ENCODE measurements at regions not wholly inside any gene's neighbourhood (a gene's known extent, or its start where the extent isn't known, plus 50 kb on each side); places are given as distances from the start of the nearest gene placed in this dataset.

- H3K36me3 Mint-ChIP-seq: no peaks in the 10 kb centered on the region
- H3K9me3 Mint-ChIP-seq: no peaks in the 10 kb centered on the region
- peaks cover 15% of the 10 kb centered on the region for H3K4me1 Mint-ChIP-seq
- H3K27ac Mint-ChIP-seq: no peak overlapping the region
- no peak for DNase-seq (ENCODE audit: low spot score in 2 of 2)
- H3K4me3 Mint-ChIP-seq: no peak overlapping the region
- ATAC-seq: no peak
Observed at GRCh38 chr2:195479407-195479806, 177.6 kb upstream of the SLC39A10 start.

- H3K4me1 Mint-ChIP-seq: peaks cover 16% of the 10 kb centered on the region
- H3K9me3 Mint-ChIP-seq: no peaks in the 10 kb centered on the region
- peak; percentile 51 for ATAC-seq
- no peak for DNase-seq (ENCODE audit: low spot score in 2 of 2)
- H3K36me3 Mint-ChIP-seq: no peaks in the 10 kb centered on the region
- no peak overlapping the region for H3K4me3 Mint-ChIP-seq
- H3K27ac Mint-ChIP-seq: no peak overlapping the region
Observed at GRCh38 chr2:195477996-195478382, 179.0 kb upstream of the SLC39A10 start.

GRCh38 chr2:195477248-195477995, 179.6 kb upstream of the SLC39A10 start:
- Mint-ChIP-seq H3K9me3 (no peaks in the 10 kb centered on the region), H3K36me3 (no peaks in the 10 kb centered on the region), H3K4me1 (peaks cover 21% of the 10 kb centered on the region), H3K4me3 (no peak overlapping the region), H3K27ac (no peak overlapping the region)
- DNase-seq (ENCODE audit: low spot score in 2 of 2) (no peak), ATAC-seq (peak; percentile 96)

- Mint-ChIP-seq H3K4me1 (peaks cover 21% of the 10 kb centered on the region), H3K27ac (no peak overlapping the region), H3K4me3 (no peak overlapping the region), H3K9me3 (no peaks in the 10 kb centered on the region), H3K36me3 (no peaks in the 10 kb centered on the region)
- ATAC-seq: no peak
- DNase-seq (ENCODE audit: low spot score in 2 of 2): no peak
Observed at GRCh38 chr2:195475336-195475735, 181.7 kb upstream of the SLC39A10 start.

- DNase-seq (ENCODE audit: low spot score in 2 of 2) (no peak), ATAC-seq (no peak)
- H3K9me3 Mint-ChIP-seq: no peaks in the 10 kb centered on the region
- H3K4me3 Mint-ChIP-seq: no peak overlapping the region
- no peak overlapping the region for H3K27ac Mint-ChIP-seq
- H3K4me1 Mint-ChIP-seq: peaks cover 21% of the 10 kb centered on the region
- no peaks in the 10 kb centered on the region for H3K36me3 Mint-ChIP-seq
Observed at GRCh38 chr2:195473862-195474261, 183.2 kb upstream of the SLC39A10 start.

GRCh38 chr2:195472501-195473234, 184.4 kb upstream of the SLC39A10 start:
- Mint-ChIP-seq H3K27ac (no peak overlapping the region), H3K36me3 (no peaks in the 10 kb centered on the region), H3K4me1 (peaks cover 12% of the 10 kb centered on the region), H3K9me3 (no peaks in the 10 kb centered on the region), H3K4me3 (no peak overlapping the region)
- ATAC-seq: no peak
- no peak for DNase-seq (ENCODE audit: low spot score in 2 of 2)

- Mint-ChIP-seq H3K4me1 (peaks cover 6% of the 10 kb centered on the region), H3K27ac (no peak overlapping the region), H3K9me3 (peaks cover under 1% of the 10 kb centered on the region), H3K4me3 (no peak overlapping the region), H3K36me3 (no peaks in the 10 kb centered on the region)
- DNase-seq (ENCODE audit: low spot score in 2 of 2) (no peak), ATAC-seq (no peak)
Observed at GRCh38 chr2:195471807-195472206, 185.2 kb upstream of the SLC39A10 start.

- H3K36me3 Mint-ChIP-seq: no peaks in the 10 kb centered on the region
- peaks cover 3% of the 10 kb centered on the region for H3K9me3 Mint-ChIP-seq
- peaks cover 6% of the 10 kb centered on the region for H3K4me1 Mint-ChIP-seq
- H3K27ac Mint-ChIP-seq: no peak overlapping the region
- no peak overlapping the region for H3K4me3 Mint-ChIP-seq
- no peak for ATAC-seq
- DNase-seq (ENCODE audit: low spot score in 2 of 2): no peak
Observed at GRCh38 chr2:195471163-195471562, 185.9 kb upstream of the SLC39A10 start.

GRCh38 chr2:195470622-195471021, 186.4 kb upstream of the SLC39A10 start:
- ATAC-seq (no peak), DNase-seq (ENCODE audit: low spot score in 2 of 2) (no peak)
- H3K9me3 Mint-ChIP-seq: peaks cover 8% of the 10 kb centered on the region
- H3K4me1 Mint-ChIP-seq: peaks cover 6% of the 10 kb centered on the region
- H3K4me3 Mint-ChIP-seq: no peak overlapping the region
- no peak overlapping the region for H3K27ac Mint-ChIP-seq
- H3K36me3 Mint-ChIP-seq: no peaks in the 10 kb centered on the region

GRCh38 chr2:195468771-195469170, 188.3 kb upstream of the SLC39A10 start:
- Mint-ChIP-seq H3K27ac (no peak overlapping the region), H3K4me1 (peaks cover 6% of the 10 kb centered on the region), H3K36me3 (no peaks in the 10 kb centered on the region), H3K9me3 (peaks cover 8% of the 10 kb centered on the region), H3K4me3 (no peak overlapping the region)
- no peak for DNase-seq (ENCODE audit: low spot score in 2 of 2)
- no peak for ATAC-seq

- DNase-seq (ENCODE audit: low spot score in 2 of 2) (no peak), ATAC-seq (no peak)
- no peak overlapping the region for H3K4me3 Mint-ChIP-seq
- H3K36me3 Mint-ChIP-seq: no peaks in the 10 kb centered on the region
- no peaks in the 10 kb centered on the region for H3K4me1 Mint-ChIP-seq
- peaks cover 8% of the 10 kb centered on the region for H3K9me3 Mint-ChIP-seq
- H3K27ac Mint-ChIP-seq: no peak overlapping the region
Observed at GRCh38 chr2:195466427-195466826, 190.6 kb upstream of the SLC39A10 start.

- Mint-ChIP-seq H3K27ac (no peak overlapping the region), H3K4me3 (no peak overlapping the region), H3K4me1 (no peaks in the 10 kb centered on the region), H3K9me3 (peaks cover 4% of the 10 kb centered on the region), H3K36me3 (no peaks in the 10 kb centered on the region)
- no peak for DNase-seq (ENCODE audit: low spot score in 2 of 2)
- ATAC-seq: no peak
Observed at GRCh38 chr2:195461010-195461409, 196.0 kb upstream of the SLC39A10 start.

GRCh38 chr2:195458936-195459335, 198.1 kb upstream of the SLC39A10 start:
- Mint-ChIP-seq H3K4me3 (no peak overlapping the region), H3K9me3 (no peaks in the 10 kb centered on the region)

GRCh38 chr2:195457873-195458272, 199.2 kb upstream of the SLC39A10 start:
- Mint-ChIP-seq H3K9me3 (no peaks in the 10 kb centered on the region), H3K4me3 (no peak overlapping the region), H3K36me3 (no peaks in the 10 kb centered on the region), H3K4me1 (peaks cover 8% of the 10 kb centered on the region), H3K27ac (no peak overlapping the region)
- DNase-seq (ENCODE audit: low spot score in 2 of 2): no peak
- ATAC-seq: no peak

More at GRCh38 chr2:195458936-195459335, 198.1 kb upstream of the SLC39A10 start:
- no peak overlapping the region for H3K27ac Mint-ChIP-seq
- DNase-seq (ENCODE audit: low spot score in 2 of 2) (no peak), ATAC-seq (no peak)
- H3K4me1 Mint-ChIP-seq: peaks cover 6% of the 10 kb centered on the region
- no peaks in the 10 kb centered on the region for H3K36me3 Mint-ChIP-seq

- ATAC-seq: no peak
- Mint-ChIP-seq H3K9me3 (no peaks in the 10 kb centered on the region), H3K4me3 (no peak overlapping the region), H3K36me3 (no peaks in the 10 kb centered on the region), H3K4me1 (peaks cover 8% of the 10 kb centered on the region), H3K27ac (no peak overlapping the region)
- no peak for DNase-seq (ENCODE audit: low spot score in 2 of 2)
Observed at GRCh38 chr2:195456771-195457170, 200.3 kb upstream of the SLC39A10 start.

- H3K36me3 Mint-ChIP-seq: no peaks in the 10 kb centered on the region
- DNase-seq (ENCODE audit: low spot score in 2 of 2) (no peak), ATAC-seq (no peak)
- H3K9me3 Mint-ChIP-seq: no peaks in the 10 kb centered on the region
- H3K27ac Mint-ChIP-seq: no peak overlapping the region
- peaks cover 8% of the 10 kb centered on the region for H3K4me1 Mint-ChIP-seq
- no peak overlapping the region for H3K4me3 Mint-ChIP-seq
Observed at GRCh38 chr2:195451160-195451559, 205.9 kb upstream of the SLC39A10 start.
